NCI-H748 treated with DMSO at 0.1 percent for 48 hours (cell line): ENCODE measurements at regions not wholly inside any gene's neighbourhood (a gene's known extent, or its start where the extent isn't known, plus 50 kb on each side); places are given as distances from the start of the nearest gene placed in this dataset.

Source experiments
- DNase-seq: peaks from one replicate; lab custom pipeline; 2025; lab: John Stamatoyannopoulos, UW

- no peak for DNase-seq
These were observed 207.2 kb upstream of the GPR26 start for GRCh38 chr10:123458933-123459332.

GRCh38 chr10:123459371-123460091 is 206.6 kb upstream of the GPR26 start:
- peak; percentile 16 for DNase-seq

GRCh38 chr10:123462246-123462645 is 203.9 kb upstream of the GPR26 start:
- DNase-seq: no peak

- DNase-seq: no peak
These were observed 203.4 kb upstream of the GPR26 start for GRCh38 chr10:123462756-123463155.

GRCh38 chr10:123463181-123463580 is 203.0 kb upstream of the GPR26 start:
- DNase-seq: no peak

GRCh38 chr10:123463698-123464097 is 202.5 kb upstream of the GPR26 start:
- no peak for DNase-seq

- DNase-seq: no peak
These were observed 201.5 kb upstream of the GPR26 start for GRCh38 chr10:123464430-123465323.

- DNase-seq: peak; percentile 80
These were observed 195.7 kb upstream of the GPR26 start for GRCh38 chr10:123470336-123470921.

GRCh38 chr10:123471811-123472210 is 194.3 kb upstream of the GPR26 start:
- no peak for DNase-seq

- DNase-seq: no peak
These were observed 193.5 kb upstream of the GPR26 start for GRCh38 chr10:123472606-123473005.

- DNase-seq: no peak
These were observed 191.5 kb upstream of the GPR26 start for GRCh38 chr10:123474700-123475099.

- DNase-seq: no peak
These were observed 190.7 kb upstream of the GPR26 start for GRCh38 chr10:123475466-123475865.

GRCh38 chr10:123478116-123478515 is 188.0 kb upstream of the GPR26 start:
- no peak for DNase-seq

- DNase-seq: no peak
These were observed 186.5 kb upstream of the GPR26 start for GRCh38 chr10:123479640-123480039.

- no peak for DNase-seq
These were observed 185.8 kb upstream of the GPR26 start for GRCh38 chr10:123480344-123480743.

- DNase-seq: no peak
These were observed 185.3 kb upstream of the GPR26 start for GRCh38 chr10:123480845-123481244.

GRCh38 chr10:123484722-123485121 is 181.4 kb upstream of the GPR26 start:
- DNase-seq: no peak

- peak; percentile 44 for DNase-seq
These were observed 180.7 kb upstream of the GPR26 start for GRCh38 chr10:123485341-123485960.

GRCh38 chr10:123488436-123488835 is 177.7 kb upstream of the GPR26 start:
- DNase-seq: no peak

- no peak for DNase-seq
These were observed 174.8 kb upstream of the GPR26 start for GRCh38 chr10:123491364-123491763.

- no peak for DNase-seq
These were observed 174.1 kb upstream of the GPR26 start for GRCh38 chr10:123492016-123492415.

- no peak for DNase-seq
These were observed 171.8 kb upstream of the GPR26 start for GRCh38 chr10:123494301-123494808.
